DMS53 treated with DMSO at 0.1 percent for 48 hours (cell line): ENCODE measurements at regions not wholly inside any gene's neighbourhood (a gene's known extent, or its start where the extent isn't known, plus 50 kb on each side); places are given as distances from the start of the nearest gene placed in this dataset.
"Not testable (repeated sequence)": the region's sequence is repeated elsewhere in the genome, so short reads cannot be mapped to it uniquely, and the experiment has no call there.

Experiments used
- DNase-seq: peaks from one replicate; lab custom pipeline; 2025; ENCODE audit not compliant: unreplicated experiment; lab: John Stamatoyannopoulos, UW

DNA sequence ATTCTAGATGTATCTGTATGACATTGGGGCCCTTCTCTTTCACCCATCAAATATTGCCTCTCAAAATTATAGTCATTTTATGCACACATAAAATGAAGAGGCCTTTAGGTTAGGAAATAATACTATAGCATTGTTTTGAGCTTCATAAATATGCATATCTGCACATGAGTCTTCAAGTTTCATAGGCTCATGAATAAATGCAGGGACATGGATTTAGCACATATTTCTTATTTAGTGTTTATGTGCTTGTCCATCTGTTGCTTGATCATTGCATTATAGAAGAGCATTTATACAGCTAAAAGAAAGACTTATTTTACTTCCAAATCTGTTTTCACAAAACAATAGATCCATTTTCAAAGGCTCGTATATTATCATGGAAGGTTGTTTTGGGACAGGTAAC lies 455.8 kb downstream of the EPM2A start:
- no peak for DNase-seq

DNA sequence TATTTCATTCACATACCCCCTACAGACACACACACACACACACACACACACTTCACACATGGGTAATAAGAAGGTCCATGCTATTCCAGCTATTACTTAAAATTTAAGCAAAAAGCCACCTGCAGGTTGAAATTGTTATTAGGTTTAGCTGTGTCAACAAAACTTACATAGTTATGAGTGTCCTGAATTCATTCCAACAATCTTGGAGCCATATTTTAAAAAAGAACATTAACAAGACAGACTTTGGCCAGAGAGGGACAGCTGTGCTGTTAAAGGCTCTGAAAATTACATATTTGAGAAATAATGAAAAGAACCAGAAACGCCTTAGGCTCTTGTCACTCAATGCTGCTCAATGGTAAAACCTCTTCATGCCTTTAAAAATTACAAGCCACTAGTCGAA lies 455.3 kb downstream of the EPM2A start:
- no peak for DNase-seq

DNA sequence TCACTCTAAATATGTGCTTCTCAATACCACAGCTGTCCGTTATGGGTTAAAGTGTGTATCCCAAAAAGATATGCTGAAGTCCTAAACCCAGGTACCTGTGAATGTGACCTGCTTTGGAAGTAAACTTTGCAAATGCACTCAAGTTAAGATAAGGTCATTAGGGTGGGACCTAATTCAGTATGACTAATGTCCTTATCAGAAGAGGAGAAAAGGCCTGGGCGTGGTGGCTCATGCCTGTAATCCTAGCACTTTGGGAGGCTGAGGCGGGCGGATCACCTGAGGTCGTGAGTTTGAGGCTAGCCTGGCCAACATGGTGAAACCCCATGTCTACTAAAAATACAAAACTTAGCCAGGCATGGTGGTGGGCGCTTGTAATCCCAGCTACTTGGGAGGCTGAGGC lies 452.1 kb downstream of the EPM2A start:
- not testable (repeated sequence) for DNase-seq

DNA sequence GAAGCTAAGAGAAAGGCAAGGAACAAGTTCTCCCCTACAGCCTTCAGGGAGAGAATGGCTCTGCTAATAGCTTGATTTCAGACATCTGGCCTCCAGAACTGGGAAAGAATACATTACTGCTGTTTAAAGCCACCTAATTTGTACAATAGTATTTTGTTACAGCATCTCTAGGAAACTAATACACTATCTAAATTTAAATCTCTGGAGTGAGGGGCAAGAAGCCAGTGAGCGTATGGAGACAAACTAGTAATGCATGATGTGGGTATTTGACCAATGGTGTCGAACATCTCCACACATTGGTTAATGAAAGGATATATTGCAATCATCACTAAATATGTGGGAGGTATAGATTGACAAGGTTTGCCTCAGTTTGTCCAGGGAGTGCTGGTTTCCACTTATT lies 451.5 kb downstream of the EPM2A start:
- no peak for DNase-seq

DNA sequence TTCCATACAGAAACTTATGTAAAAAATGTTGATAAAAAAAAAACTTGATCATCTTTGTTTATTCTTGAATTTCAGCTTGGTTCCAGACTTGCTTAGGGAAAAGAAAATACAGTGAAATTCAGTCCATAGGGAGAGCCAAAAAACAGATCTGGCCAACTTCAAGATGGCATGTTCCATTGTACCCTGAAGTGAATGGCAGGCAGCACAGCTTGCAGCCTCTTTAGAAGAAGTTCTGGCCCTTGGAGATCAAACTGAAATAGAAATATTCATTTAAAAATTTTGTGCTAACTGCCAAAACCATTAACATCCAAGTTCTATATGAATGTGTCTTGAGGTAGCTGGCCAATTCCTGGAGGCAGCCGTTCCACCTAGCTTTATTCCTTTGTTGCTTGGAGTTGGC lies 448.4 kb downstream of the EPM2A start:
- DNase-seq = no peak

DNA sequence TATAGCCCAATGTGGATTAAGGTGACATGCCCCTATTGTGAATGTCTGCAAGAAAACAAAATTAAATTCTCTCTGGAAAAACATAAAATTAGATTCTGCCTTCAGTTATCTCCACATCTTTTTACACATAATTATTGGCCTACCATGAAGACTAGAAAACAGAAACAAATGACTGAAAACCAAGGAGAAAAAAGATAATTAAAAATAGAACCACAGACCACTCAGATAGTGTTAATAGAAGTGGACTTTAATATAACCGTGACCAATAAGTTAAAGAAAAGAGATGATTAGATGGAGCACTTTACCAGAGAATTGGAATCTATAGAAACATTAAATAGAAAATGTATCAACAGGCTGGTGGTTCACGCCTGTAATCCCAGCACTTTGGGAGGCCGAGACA lies 445.7 kb downstream of the EPM2A start:
- DNase-seq = no peak

DNA sequence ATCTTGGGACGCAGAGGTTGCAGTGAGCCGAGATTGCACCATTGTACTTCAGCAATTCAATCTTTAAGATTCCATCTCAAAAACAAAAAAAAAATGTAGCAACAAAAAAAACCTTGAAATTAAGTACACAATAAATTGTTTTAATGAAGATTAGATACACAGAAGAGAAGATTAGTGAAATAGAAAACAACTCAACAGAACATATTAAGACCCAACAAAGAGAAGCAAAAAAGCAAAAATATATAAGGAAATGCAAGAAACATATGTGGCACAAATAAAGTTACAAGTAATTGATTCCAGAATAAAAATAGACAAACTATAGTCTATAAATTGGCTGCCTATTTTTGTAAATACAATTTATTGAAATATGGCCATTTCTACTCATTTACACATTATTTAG lies 445.2 kb downstream of the EPM2A start:
- no peak for DNase-seq

DNA sequence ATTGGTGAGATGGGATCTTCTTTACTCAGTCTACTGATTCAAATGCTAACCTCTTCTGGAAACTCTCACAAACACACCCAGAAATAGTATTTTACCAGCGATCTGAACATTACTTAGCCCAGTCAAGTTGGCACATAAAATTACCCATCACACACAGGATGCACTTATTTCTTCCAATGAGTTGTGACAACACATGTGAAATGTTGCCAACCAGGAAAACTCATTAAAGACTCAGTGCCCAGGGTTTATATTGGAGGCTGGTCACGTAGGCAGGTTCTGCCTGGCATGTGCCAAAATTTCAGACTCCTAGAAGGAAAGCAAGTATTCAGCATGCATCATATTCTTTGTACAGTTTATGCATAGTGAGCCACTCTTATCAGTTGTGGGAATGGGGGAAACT lies 443.3 kb downstream of the EPM2A start:
- no peak for DNase-seq

DNA sequence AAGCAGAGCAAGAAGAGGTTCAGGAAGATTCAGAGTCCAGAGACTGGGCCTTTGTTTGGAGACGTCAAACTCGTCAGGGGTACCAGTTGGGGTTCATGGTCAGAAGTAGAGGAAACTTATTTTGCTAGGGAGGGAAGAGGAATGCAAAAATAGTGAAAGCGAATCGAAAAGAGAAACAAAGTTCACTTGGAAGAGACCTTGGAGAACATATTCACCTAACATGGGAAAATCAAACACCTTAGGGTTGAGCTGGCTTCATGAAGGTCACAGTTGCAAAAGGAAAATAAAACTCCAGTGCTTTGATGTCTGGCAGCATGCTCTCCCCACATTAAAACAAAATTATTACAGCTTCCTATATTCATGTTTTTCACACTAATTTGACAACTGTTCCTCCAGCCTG lies 440.4 kb downstream of the EPM2A start:
- DNase-seq = no peak

DNA sequence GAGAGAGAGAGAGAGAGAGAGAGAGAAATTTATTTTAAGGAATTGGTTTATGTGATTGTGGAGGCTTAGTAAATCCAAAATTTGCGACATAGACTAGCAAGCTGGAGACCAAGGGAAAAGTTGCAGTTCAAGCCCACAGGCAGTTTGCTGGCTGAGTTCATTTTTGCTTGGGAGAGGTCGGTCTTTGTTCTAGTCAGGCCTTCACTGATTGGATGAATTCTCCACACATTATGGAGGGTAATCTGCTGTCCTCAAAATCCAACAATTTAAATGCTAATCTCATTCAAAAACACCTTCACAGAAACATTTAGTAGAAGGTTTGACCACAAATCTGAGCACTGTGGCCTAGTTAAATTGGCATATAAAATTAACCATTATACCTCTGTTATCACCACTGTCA lies 439.6 kb downstream of the EPM2A start:
- no peak for DNase-seq

DNA sequence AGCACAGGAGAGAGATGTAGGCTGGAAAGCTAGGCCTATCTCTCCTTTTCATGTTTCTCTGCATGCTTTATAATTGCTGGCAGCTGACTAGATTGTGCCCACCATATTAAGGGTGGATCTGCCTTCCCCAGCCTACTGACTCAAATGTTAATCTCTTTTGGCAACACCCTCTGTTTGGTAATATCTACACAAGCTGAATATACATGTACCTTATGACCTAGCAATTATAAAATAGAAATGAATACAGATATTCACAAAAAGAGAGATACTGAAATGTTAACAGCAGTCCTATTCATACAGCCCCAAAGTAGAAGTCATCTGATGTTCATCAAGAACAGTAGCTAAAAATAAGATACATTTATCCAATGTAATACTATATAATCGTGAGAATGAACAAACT lies 429.6 kb downstream of the EPM2A start:
- DNase-seq = no peak

DNA sequence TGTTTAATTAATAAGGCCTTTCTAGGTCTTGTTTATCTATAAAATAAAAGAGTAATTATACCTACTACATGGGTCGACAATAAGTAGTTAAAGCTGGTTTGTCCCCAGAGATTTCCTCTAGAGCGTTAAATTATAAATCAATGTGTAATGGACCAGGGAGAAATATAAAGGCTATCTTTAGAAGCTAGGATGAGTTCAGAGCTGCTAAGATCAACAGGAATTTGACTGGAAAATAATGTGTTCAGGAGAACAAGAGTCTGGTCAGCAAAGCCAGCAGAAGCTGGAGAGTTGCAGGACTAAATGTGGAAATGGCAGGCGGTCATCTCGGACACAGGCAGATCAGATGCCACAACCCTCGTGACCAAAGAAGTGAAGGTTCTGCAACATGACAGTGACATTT lies 428.8 kb downstream of the EPM2A start:
- no peak for DNase-seq

DNA sequence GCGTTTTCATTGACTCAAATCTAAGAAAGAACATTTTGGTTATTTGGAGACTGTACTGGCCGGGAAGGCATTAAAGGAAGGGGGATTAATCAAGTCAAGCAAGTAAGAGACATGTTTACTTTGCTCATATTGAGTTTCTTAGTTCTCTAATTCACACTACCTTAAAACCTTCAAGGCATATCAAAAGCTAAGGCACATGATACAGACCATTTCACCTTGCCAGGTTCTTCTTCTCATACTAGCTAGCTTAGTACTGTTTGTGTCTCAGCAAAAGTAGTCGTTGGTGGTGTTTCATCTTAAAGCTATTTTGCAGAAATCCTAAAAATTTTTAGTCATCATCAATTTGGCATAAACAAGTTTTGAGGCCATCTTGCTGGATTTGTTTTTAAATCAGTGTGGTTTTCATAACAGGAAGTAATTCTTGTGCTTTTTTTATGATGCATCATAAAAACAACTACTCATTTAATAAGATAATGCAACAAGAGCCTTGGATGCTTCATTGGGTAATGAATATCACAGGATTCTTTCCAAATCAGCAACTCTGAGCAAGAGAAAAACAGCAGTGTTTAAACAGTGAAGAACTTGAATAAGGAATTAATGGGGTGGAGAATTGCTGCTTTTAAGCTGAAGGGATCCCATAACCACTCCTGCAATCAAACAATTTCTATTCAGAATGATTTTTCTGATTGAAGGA lies 425.3 kb downstream of the EPM2A start:
- DNase-seq = no peak

DNA sequence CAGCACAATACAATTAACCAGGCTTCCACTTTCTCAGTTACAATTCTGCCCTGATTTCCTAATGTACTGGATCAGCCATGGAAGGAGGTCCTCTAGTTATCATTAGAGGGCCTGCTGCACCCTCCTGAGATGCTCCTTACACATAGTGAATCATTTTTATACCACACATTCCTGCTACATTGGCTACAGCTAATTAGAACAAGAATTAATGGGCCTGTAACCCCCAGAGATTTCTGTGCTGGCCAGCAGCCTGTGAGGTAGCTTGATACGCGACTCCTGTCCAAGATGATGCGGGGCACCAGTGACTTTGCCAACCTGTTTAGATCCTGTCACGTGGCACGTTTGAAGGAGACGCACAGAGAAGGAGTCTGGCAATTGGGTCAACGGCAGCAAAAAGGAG lies 422.8 kb downstream of the EPM2A start:
- no peak for DNase-seq

DNA sequence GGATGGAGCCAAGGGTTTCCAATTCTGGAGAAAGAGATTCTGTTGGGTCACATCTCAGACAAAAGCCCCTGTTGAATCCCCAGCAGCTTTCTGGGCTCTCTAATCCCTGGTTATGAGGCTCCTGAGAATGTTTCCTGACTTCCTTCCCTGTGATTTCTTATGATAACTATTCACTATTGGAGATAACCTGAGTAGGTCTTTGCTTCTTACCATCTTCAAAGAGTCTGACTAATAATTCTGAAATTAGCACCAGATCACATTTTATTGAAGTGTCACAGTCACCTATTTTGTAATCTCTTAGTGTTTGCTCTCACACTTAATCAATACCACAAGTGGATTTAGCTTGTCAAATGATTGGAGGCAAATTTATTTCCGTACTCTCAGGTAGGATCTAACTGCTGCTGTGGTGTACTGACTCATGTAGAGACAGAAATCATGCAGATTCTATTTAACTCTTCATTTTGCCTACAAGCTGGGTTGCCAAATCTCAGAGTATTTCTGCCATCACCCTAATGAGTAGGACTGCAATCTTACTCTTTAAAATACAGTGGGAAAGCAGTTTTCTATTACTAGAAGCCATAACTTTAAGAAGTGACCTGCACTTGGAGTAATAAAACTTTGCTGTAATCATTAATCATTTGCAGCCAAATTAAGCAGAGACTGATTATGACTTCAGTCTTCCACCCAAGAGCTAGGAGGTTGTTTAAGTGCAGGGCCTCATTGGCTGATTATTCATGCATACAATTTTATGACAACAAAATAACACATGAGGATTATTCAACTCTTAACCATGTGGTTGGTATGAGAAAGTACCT lies 422.1 kb downstream of the EPM2A start:
- no peak for DNase-seq

DNA sequence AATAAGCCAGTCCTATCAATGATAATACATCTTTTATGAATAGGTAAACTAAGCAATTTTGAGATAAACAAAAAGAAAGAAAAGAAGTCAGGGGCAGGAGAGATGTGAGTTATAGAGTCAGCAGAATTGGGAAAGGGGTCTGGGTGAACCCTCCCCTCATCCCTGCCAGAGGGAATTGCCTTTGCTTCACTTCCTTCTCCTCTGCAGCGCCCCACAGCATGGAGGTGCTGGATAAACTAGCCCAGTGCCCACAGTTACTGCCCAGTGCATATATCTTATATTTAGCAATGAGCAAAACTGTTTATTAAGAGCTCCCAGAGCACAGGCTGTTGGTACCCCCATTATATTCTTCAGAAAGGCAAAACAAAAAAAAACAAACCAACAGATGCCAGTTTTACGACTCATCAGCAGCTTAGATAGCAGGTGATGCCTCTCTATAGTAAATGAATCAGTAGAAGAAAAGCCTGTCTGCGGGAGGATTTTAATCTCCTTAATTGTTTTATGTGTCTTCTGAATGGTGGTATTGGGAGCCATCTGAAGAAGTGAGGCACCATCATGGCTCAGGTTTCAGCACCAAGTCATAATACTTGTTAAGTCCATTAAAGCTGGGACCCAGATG lies 419.2 kb downstream of the EPM2A start:
- no peak for DNase-seq

DNA sequence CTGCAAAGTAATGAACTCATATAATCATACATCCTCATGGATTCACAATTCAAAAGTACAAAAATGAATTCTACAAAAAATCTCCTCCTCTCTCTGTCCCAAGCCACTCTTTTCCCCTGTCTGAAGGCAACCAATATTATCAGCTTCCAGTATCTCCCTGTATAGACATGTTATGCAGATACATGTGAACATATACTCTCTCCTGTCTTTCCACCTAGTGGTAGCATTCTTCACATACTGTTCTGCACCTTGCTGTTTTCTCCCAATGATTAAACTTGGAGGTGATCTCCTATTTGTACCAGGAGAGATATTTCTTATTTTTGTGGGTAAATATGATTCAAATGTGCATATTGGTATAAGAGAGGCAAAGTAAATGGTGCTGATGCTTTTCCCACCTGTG lies 416.4 kb downstream of the EPM2A start:
- no peak for DNase-seq

DNA sequence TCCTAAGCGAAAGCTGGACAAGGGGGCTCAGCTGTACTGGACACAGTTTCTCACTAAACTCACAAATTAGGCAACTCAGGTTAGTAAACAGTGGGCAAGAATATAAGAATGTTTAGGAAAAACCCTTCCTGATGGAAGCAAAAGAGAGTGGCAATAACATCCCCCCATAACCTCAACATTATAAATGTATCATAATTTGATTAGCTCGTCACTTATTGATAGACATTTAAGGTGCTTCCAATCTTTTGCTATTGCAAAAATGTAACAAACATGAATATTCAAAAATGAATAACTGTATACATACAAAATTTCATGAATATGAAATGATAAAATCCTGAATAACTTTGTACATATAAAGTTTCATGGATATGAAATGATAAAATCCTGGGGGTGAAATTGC lies 415.7 kb downstream of the EPM2A start:
- DNase-seq = no peak

DNA sequence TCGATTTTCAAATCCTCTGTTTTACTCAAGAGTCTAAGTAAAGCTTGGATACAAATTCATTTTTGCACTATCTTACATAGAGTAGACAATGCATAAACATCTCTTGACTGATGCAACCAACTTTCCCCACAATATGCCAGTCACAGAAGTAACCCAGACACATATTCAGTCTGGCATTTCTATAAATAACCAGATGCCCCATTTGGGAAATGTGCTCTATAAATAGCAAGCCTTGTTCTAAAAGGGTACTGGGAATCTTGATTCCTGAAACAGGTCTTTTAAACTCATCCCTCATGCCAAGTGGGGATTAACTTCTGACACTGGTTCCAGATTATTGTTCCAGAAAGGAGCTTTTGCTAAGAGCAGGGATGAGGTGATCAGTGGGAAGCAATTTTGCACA lies 411.7 kb downstream of the EPM2A start:
- no peak for DNase-seq

DNA sequence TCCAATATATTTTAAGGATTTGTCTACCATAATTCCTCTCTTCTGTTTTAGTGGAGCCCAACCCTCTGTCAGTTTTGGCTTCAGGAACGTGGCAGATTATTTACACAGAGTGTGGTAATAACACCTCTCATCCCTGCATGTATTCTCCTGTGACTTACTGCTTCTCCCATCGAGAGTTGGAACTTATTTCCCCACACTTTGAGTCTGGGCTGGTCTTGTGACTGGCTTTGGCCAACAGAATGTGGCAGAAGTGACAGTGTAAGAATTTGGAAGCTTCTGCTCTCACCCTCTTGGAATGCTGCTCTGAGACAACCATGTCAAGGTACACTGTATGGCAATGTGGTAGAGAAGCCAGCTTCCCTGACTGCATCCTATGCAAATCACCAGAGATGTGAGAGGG lies 407.7 kb downstream of the EPM2A start:
- no peak for DNase-seq

DNA sequence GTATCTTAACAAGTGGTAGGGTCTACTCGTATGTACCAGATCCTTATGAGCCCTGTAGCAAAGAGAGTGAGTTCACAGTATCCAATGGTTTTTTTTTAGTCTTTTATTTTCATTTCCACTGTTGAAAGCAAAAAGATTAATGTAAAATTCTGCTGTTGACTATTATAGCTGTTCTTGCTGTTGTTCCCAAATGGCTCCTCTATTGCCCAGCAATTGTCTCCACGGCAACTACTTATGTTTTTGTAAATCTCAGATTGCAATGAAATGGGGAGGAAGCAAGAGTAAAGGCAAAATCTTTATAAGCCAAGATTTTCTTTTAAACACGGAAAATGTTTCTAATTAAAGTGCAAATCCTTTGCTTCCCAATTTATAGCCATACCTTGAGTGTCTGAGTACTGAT lies 406.1 kb downstream of the EPM2A start:
- DNase-seq = no peak

DNA sequence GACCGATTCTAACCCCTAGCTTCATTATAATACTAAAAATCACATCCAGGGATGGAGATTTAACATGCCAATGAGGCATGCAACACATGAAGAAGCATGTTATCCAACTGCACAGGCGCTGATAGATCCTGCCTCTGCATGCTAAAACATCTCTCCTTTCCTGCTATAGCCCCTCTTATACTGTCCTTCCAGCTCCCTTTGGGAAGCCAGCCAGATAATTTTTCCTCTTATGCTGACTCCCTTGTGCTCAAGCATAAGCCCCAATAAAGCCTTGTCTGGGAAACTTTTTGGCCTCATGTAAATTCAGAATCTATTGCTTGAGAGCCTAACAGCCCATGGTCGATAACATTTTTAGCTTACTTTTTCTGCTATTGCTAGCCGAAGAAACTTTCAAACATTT lies 404.3 kb downstream of the EPM2A start:
- DNase-seq = no peak
